PFSK-1 (cell line): ENCODE measurements at regions not wholly inside any gene's neighbourhood (a gene's known extent, or its start where the extent isn't known, plus 50 kb on each side); places are given as distances from the start of the nearest gene placed in this dataset.

Source experiments
- POLR2AphosphoS5 ChIP-seq: IDR thresholded peaks from 2 replicates; pipeline ENCODE4 v1.6.1; 2012; ENCODE audit warnings: low read depth, mild to moderate bottlenecking, control low read depth, low read length, moderate library complexity
- SIN3A ChIP-seq: IDR thresholded peaks from 2 replicates; pipeline ENCODE4 v1.6.1; 2012; ENCODE audit warnings: mild to moderate bottlenecking, low read length, moderate library complexity, borderline replicate concordance; ENCODE audit not compliant: insufficient read depth
- TAF1 ChIP-seq: IDR thresholded peaks from 2 replicates; pipeline ENCODE4 v1.6.1; 2012; ENCODE audit warnings: low read length, control low read depth, borderline replicate concordance; ENCODE audit not compliant: insufficient read depth
- TF ChIP-seq, protein P1 (sequence below), 2 experiments: IDR thresholded peaks; 2 replicates each; pipeline versions ENCODE4 v1.6.1 to v1.8.0; 2011 to 2012; ENCODE audit warnings: low read depth in 2 of 2, low read length in 2 of 2, control low read depth in 1 of 2, inconsistent platforms in 1 of 2, mild to moderate bottlenecking in 1 of 2, moderate library complexity in 1 of 2; ENCODE audit not compliant: insufficient read depth in 1 of 2

DNA sequence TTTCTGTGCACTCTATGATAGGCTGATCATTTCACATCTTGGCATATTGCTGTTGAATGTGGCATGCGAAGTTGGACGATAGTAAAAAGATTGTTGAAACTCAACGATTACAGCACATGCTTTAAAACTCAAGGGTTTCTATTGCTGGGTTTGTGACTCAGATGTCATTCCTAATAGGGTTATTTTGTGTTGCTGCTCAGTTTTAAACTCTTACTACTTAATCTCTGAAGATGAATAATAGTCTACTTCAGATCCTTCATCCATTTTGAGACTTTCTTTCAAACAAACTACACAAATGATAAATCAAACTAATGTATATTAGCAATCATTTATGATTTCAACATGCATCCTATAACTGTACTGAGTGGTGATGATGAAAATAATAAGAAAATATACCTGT, 71.3 kb upstream of the MBNL1 start:
- TF ChIP-seq POLR2AphosphoS5 (no peak), SIN3A (no peak), TAF1 (no peak)
- TF ChIP-seq, protein P1, sequence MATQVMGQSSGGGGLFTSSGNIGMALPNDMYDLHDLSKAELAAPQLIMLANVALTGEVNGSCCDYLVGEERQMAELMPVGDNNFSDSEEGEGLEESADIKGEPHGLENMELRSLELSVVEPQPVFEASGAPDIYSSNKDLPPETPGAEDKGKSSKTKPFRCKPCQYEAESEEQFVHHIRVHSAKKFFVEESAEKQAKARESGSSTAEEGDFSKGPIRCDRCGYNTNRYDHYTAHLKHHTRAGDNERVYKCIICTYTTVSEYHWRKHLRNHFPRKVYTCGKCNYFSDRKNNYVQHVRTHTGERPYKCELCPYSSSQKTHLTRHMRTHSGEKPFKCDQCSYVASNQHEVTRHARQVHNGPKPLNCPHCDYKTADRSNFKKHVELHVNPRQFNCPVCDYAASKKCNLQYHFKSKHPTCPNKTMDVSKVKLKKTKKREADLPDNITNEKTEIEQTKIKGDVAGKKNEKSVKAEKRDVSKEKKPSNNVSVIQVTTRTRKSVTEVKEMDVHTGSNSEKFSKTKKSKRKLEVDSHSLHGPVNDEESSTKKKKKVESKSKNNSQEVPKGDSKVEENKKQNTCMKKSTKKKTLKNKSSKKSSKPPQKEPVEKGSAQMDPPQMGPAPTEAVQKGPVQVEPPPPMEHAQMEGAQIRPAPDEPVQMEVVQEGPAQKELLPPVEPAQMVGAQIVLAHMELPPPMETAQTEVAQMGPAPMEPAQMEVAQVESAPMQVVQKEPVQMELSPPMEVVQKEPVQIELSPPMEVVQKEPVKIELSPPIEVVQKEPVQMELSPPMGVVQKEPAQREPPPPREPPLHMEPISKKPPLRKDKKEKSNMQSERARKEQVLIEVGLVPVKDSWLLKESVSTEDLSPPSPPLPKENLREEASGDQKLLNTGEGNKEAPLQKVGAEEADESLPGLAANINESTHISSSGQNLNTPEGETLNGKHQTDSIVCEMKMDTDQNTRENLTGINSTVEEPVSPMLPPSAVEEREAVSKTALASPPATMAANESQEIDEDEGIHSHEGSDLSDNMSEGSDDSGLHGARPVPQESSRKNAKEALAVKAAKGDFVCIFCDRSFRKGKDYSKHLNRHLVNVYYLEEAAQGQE (IDR thresholded peaks at IDR 0.05; ENCODE audit: insufficient read depth in 1 of 2, low read depth in 2 of 2, low read length in 2 of 2) = no peak
